ENCODE measurements at regions not wholly inside any gene's neighbourhood (a gene's known extent, or its start where the extent isn't known, plus 50 kb on each side); places are given as distances from the start of the nearest gene placed in this dataset.

DNA sequence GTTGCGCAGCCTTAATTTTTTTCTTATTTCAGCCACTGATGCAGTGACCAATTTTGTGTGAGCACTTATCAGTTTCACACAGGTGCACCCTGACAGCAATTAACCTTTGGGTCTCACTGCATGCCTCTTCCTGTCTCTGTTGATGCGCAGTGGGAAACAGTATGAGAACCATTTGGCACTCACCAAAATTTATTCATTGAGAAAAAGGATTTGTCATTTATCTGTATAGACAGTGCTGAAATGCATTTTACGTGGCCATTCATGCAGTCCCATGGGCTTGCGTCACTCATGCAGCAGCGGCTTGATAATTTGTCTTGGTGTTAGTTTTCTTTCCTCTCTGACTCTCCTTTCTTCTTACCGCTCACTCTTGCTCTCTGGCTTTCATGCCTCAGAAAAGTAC lies 157.5 kb downstream of the C12orf75 start:
- TF ChIP-seq, protein P1, sequence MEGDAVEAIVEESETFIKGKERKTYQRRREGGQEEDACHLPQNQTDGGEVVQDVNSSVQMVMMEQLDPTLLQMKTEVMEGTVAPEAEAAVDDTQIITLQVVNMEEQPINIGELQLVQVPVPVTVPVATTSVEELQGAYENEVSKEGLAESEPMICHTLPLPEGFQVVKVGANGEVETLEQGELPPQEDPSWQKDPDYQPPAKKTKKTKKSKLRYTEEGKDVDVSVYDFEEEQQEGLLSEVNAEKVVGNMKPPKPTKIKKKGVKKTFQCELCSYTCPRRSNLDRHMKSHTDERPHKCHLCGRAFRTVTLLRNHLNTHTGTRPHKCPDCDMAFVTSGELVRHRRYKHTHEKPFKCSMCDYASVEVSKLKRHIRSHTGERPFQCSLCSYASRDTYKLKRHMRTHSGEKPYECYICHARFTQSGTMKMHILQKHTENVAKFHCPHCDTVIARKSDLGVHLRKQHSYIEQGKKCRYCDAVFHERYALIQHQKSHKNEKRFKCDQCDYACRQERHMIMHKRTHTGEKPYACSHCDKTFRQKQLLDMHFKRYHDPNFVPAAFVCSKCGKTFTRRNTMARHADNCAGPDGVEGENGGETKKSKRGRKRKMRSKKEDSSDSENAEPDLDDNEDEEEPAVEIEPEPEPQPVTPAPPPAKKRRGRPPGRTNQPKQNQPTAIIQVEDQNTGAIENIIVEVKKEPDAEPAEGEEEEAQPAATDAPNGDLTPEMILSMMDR (IDR thresholded peaks at IDR 0.05): no peak
- no peak for TF ChIP-seq POLR2AphosphoS5 (IDR thresholded peaks at IDR 0.05; ENCODE audit: insufficient read depth in 1 of 2, low read depth in 1 of 2)
